Cardiac septum (tissue), 1 donor: ENCODE measurements at regions not wholly inside any gene's neighbourhood (a gene's known extent, or its start where the extent isn't known, plus 50 kb on each side); places are given as distances from the start of the nearest gene placed in this dataset.

ENCODE experiments used
- DNase-seq: peaks from one replicate; pipeline ENCODE4 v3.0.0-alpha.2; 2020; ENCODE audit warnings: low spot score
- intact Hi-C: fragments of 100-400 bp; cut with DNase I; formaldehyde crosslinking; loops from one replicate; pipeline ENCODE4 v1.14.0; 2022
- donor health status: DM: no; HTN: no; CAD: no.

DNA sequence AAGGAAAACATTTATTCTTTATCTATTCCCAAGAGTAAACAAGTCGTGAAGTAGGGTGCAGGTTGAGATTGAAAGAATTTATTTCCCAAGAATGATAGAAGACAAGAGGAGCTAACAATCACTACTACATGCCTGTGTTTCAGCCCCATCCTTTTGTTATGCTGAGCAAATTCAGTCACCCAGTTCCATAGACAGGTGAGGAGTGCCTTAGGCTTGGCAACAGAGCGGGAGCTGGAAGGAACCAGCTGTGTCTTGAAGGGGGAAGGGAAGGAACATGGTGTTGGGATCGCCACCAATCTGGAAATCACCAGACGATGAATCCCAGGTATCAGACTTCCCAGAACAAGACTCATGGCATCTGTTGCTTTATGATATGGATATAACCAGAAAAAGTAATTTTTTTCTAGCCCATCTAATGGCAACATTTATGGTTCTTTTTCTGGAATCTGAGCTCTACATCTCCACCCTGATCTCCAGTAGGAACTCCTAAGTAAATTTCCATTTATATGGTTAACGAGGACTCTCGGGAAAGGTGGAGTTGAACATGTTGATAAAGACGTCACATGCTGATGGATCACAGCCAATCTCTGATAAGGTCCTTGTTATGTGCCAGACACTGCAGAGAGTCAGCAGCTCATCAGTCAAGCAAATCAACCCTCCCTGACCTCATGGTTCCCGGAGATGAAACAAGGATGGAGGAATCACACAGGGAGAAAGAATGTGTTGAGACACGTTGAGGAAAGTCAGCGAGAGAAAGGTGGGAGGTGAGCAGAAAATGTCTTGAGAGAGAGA lies 344.9 kb downstream of the SMOC2 start:
- no peak for DNase-seq
- intact Hi-C loops = no loop called here

- intact Hi-C loops = no loop called here
- DNase-seq = no peak
These were observed 343.4 kb downstream of the SMOC2 start for GRCh38 chr6:168784426-168784825.

DNA sequence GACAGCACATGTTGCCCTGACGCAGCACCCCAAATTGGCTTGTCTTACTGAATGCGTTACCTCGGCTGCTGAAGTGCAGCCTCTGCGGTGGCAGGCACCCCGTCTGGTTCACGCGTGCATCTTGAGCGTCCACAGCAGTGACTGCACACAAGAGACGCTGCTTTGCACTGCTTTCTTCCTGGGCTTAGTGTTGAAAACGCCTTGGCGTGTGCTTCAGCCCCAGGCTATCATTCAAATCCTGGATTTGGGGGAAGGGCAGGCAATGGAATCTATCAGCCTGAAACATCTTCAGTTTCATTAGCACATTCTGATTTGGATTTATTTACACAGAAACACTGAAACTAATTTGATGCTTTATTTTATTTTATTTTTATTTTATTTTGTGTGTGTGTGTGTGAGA lies 342.7 kb downstream of the SMOC2 start:
- no peak for DNase-seq
- intact Hi-C loops = no loop called here

- intact Hi-C loops = no loop called here
- DNase-seq = no peak
These were observed 341.3 kb downstream of the SMOC2 start for GRCh38 chr6:168782187-168782751.

DNA sequence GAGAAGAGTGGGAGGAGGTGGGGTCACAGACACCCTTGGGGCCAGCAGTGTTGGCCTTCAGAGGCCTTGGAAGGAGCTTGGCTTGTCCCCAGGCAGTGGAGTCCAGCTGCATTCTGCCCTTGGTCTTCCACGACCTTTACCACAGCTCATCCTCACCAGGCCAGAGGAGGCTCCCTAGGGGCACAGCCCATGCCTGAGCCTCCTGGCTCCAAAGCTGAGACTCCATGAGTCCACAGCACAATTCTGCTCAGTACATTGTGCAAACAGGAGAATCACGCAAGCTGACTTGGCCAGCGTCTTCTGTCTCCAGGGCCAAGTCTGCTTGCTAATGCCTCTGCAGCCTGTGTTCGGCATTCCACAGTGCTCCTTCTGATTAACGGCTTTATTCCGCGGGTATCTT lies 337.2 kb downstream of the SMOC2 start:
- DNase-seq = no peak
- intact Hi-C loops = no loop called here

DNA sequence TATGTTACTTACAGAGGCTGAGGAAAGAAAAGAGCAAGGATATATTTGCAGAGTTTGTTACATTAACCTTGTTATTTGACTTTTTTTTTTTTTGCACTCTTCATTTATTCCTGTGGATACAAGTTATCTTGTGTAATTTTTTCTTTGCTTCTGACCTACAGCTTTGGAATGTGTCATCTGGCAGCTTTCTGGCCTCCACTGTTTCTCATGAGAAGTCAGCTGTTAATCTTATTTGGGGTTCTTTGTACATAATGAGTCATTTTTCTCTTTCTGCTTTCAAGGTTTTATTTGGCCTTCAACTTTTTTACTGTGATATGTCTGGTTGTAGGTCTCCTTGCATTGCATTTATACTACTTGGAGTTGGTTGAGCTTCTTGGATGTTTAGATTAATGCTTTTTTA lies 333.4 kb downstream of the SMOC2 start:
- intact Hi-C loops = no loop called here
- no peak for DNase-seq

DNA sequence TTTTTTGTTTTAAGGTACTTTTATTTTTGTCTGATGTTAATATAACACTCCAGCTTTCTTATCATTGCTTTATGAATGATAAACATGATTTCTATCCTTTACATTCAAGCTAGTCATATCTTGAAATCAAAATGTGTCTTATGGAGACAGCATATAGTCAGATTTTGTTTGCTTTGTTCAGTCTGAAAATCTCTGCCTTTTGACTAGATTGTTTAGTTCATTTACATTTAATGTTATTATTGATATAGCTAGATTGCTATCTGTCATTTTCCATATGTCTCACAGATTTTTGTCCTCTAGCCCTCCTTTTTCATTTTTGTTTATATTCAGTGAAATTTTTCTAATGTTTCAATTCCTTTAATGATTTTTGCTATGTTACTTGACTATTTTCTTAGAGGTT lies 332.8 kb downstream of the SMOC2 start:
- DNase-seq = no peak
- intact Hi-C loops = no loop called here

DNA sequence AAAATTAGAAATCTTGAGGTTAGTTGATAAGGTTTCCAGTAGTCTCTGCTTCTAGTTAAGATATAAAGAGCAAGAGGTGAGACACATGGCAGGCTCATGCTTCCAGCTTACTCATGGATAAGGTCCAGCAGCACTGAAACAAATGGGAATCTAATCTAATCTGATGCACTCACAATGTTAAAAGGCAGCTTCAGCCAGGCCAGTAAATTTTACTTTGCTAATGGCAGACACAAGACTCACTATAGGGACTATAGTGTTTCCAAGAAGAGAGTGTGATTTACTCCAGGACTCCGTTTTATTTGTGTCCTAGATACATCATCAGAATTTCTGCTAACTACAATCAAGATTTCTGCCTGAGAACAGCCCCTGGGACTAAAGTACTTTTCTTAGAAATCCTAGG lies 324.8 kb downstream of the SMOC2 start:
- intact Hi-C loops = no loop called here
- no peak for DNase-seq

DNA sequence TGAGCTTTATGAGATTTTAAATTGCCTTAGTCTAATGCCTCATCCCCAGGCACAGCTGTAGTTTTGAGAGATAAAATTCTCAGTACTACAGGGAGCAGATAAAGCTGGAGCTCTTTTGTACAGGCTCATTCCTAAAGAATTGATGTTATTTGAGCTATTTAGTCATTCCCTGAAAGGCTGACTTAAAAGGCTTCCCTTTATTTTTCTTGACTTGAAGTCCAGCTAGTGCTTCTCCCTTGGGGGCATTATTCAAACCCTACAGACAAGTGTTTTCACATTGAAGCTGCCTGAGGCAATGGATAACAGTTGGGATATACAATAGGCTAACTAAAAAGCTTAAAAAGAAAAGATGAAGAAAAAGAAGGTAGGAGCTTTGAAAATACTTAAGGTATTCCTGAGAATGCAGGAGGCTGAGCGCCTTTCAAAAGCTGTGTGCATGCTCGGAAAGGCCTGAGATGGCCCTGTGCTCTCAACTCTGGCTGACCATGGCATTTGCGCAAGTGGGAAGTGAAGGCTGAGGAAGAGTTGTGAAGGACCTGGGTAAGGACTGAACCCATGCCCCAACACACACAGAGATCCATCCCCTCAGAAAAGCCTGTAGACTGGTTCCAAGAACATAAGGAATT lies 315.1 kb downstream of the SMOC2 start:
- no peak for DNase-seq
- intact Hi-C loops = no loop called here

DNA sequence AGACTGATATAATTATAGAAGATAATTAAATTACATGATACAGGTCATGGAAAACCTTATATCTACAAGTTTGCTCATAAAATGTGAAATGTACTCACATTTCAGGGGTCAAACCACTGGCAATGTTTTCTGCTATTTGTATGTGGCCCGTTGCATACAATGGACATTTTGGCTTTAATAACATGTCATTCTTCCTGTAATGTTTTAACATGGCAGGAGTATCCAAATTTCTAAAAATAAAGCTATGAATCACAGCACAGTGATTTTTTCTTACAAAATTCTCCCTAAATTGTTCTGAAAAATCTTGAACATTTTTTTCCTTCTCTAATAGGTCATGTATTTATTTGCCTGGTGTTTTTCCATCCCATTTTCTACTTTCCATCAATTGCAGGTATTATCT lies 305.7 kb downstream of the SMOC2 start:
- DNase-seq = no peak
- intact Hi-C loops = no loop called here

GRCh38 chr6:168746013-168746412 lies 305.0 kb downstream of the SMOC2 start:
- intact Hi-C loops = no loop called here
- no peak for DNase-seq

GRCh38 chr6:168744861-168745260 lies 303.9 kb downstream of the SMOC2 start:
- DNase-seq = no peak
- intact Hi-C loops = no loop called here

GRCh38 chr6:168741942-168742782 lies 301.2 kb downstream of the SMOC2 start:
- no peak for DNase-seq
- intact Hi-C loops = no loop called here

GRCh38 chr6:168741305-168741704 lies 300.3 kb downstream of the SMOC2 start:
- DNase-seq = no peak
- intact Hi-C loops = no loop called here

- intact Hi-C loops = no loop called here
These were observed 298.4 kb downstream of the SMOC2 start for GRCh38 chr6:168739381-168739780.

GRCh38 chr6:168737481-168737880 lies 296.5 kb downstream of the SMOC2 start:
- no peak for DNase-seq

More at GRCh38 chr6:168739381-168739780, 298.4 kb downstream of the SMOC2 start:
- no peak for DNase-seq

GRCh38 chr6:168737014-168737413 lies 296.0 kb downstream of the SMOC2 start:
- intact Hi-C loops = no loop called here
- no peak for DNase-seq

More at GRCh38 chr6:168737481-168737880, 296.5 kb downstream of the SMOC2 start:
- intact Hi-C loops = no loop called here

DNA sequence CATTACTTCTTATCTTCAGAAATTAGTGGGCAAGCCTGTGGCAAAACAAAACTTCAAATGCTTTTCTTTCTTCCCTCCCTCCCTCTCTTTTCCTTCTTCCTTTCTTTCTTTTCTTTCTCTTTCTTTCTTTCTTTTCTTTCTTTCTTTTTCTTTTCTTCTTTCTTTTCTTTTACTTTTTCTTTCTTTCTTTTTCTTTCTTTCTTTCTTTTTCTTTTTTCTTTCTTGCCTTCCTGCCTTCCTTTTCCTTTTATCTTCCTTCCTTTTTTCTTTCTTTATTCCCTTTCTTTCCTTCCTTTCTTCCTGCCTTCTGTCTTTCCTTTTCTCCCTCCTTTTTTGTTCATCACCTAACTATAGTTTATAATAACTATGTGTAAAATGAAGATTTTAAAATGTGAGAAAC lies 295.1 kb downstream of the SMOC2 start:
- DNase-seq = no peak
- intact Hi-C loops = no loop called here

DNA sequence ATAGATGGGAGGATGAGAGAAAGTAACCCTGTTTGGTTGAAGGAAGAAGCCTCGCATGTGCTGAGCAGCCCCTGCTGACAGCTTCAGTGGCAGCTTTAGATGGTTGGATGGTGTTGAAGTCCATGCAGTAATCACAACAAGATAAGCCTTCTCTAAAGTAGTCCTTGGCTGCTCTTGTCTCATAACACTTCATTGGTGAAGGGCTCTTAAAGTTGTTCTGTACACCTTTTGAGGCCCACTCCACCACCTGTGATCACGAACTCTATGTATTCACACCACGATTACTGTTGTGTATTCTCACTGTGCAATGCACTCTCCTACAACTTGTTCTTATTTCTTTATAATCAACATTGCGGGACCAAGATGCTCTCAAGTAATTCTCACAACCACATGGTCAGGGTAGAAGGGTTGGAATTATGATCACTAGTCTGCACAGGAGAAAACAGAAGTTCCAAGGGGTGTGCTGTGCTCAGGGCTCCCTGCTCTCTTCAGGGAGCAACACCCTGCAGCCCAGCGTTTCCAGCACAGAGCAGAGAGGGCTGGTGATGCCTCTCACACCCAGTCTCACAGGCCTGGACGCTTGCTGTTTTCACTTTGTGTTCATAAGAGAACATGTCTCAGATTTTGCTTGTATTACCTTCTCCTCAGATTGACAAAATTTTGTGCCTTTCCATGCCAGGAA lies 294.4 kb downstream of the SMOC2 start:
- intact Hi-C loops = no loop called here
- no peak for DNase-seq

DNA sequence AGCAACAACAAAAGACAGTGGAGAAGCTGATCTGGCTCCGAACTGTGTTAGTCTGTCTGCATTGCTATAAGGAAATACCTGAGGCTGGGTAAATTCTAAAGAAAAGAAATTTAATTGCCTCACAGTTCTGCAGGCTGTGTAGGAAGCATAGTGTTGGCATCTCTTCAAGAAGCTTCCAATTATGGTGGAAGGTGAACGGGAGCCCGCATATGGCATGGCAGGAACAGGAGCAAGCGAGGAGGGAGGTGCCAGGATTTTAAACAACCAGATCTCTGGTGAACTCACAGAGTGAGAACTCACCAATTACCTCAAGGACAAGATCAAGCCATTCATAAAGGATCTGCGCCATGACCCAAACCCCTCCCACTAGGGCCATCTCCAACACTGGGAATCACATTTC lies 293.5 kb downstream of the SMOC2 start:
- intact Hi-C loops = no loop called here
- DNase-seq = no peak
